GM23248 (cell line): ENCODE measurements at regions not wholly inside any gene's neighbourhood (a gene's known extent, or its start where the extent isn't known, plus 50 kb on each side); places are given as distances from the start of the nearest gene placed in this dataset.

ENCODE experiments used
- EZH2 ChIP-seq: fragments of 200-600 bp; sonication (generic); IDR thresholded peaks from 2 replicates; pipeline ENCODE4 v1.6.1; 2018; ENCODE audit warnings: antibody characterized with exemption, mild to moderate bottlenecking; ENCODE audit not compliant: insufficient read depth, poor library complexity, severe bottlenecking
- EZH2phosphoT487 ChIP-seq: fragments of 200-600 bp; sonication (generic); IDR thresholded peaks from 2 replicates; pipeline ENCODE4 v1.6.1; 2018; ENCODE audit warnings: antibody characterized with exemption, moderate library complexity, mild to moderate bottlenecking, low read depth; ENCODE audit not compliant: insufficient read depth

DNA sequence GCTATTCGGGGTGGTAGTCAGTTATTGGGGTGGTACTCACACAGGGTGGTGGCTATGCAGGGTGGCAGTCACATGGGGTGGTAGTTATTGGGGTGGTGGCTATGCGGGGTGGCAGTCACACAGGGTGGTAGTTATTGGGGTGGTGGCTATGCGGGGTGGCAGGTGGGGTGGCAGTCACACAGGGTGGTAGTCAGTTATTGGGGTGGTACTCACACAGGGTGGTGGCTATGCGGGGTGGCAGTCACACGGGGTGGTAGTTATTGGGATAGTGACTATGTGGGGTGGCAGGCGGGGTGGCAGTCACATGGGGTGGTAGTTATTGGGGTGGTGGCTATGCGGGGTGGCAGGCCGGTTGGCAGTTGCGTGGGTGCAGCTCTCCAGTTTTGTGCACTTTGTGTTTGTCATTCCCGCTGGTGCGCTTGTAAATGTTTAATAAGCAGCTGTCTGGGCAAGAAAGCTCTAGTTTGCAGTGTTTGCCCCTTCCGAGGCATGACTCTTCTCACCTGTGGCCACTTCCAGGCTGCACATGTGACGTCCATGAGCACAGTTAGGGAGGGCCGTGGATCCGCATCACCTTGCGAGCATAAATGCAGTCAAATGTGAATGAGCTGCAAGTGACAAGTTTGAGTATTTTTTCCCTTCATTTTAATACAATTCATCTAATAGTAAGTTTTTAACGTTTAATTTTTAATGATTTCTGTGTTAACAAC is 219.0 kb upstream of the CST7 start:
- no peak for TF ChIP-seq EZH2
- TF ChIP-seq EZH2phosphoT487: no peak
